Activated T-cell treated with anti-CD3 and anti-CD28 coated beads, Interleukin-2, amount 50 U/mL, for 4 hours (primary cell): ENCODE measurements at regions not wholly inside any gene's neighbourhood (a gene's known extent, or its start where the extent isn't known, plus 50 kb on each side); places are given as distances from the start of the nearest gene placed in this dataset.
"Not testable (repeated sequence)": the region's sequence is repeated elsewhere in the genome, so short reads cannot be mapped to it uniquely, and the experiment has no call there.

Experiments used
- ATAC-seq, 2 donors: fragments of 200-7000 bp; cut with Tn5 transposase; one replicate each; pipeline ENCODE4 v1.10.0; 2021
- DNase-seq: peaks from one replicate; pipeline ENCODE4 v3.0.0-alpha.2; 2020
- H3K27me3 Mint-ChIP-seq: one replicate; pipeline ENCODE4 v1.8.0; 2021; ENCODE audit warnings: low read depth, mixed read lengths
- H3K36me3 Mint-ChIP-seq: one replicate; pipeline ENCODE4 v1.8.0; 2022; ENCODE audit warnings: mixed read lengths; ENCODE audit not compliant: insufficient read depth
- H3K4me1 Mint-ChIP-seq: one replicate; pipeline ENCODE4 v1.8.0; 2021; ENCODE audit warnings: low read depth, mixed read lengths
- H3K4me3 Mint-ChIP-seq: one replicate; pipeline ENCODE4 v1.8.0; 2021; ENCODE audit warnings: mild to moderate bottlenecking, moderate library complexity, mixed read lengths
- H3K9me3 Mint-ChIP-seq: one replicate; pipeline ENCODE4 v1.8.0; 2021; ENCODE audit warnings: mixed read lengths

- Mint-ChIP-seq H3K9me3 (no peaks in the 10 kb centered on the region), H3K4me3 (no peak overlapping the region), H3K27me3 (no peaks in the 10 kb centered on the region), H3K36me3 (no peaks in the 10 kb centered on the region), H3K4me1 (no peaks in the 10 kb centered on the region)
- no peak for DNase-seq
- ATAC-seq = no peak
Measured at GRCh38 chr18:67790527-67790926, 274.0 kb upstream of the DSEL start.

GRCh38 chr18:67789165-67789545, 272.6 kb upstream of the DSEL start:
- Mint-ChIP-seq H3K4me3 (no peak overlapping the region), H3K4me1 (no peaks in the 10 kb centered on the region)
- DNase-seq = no peak

GRCh38 chr18:67788310-67789164, 272.0 kb upstream of the DSEL start:
- no peak overlapping the region for H3K4me3 Mint-ChIP-seq
- H3K27me3 Mint-ChIP-seq = no peaks in the 10 kb centered on the region

More at GRCh38 chr18:67789165-67789545, 272.6 kb upstream of the DSEL start:
- H3K27me3 Mint-ChIP-seq = no peaks in the 10 kb centered on the region
- no peak for ATAC-seq
- H3K36me3 Mint-ChIP-seq = no peaks in the 10 kb centered on the region
- H3K9me3 Mint-ChIP-seq = no peaks in the 10 kb centered on the region

DNA sequence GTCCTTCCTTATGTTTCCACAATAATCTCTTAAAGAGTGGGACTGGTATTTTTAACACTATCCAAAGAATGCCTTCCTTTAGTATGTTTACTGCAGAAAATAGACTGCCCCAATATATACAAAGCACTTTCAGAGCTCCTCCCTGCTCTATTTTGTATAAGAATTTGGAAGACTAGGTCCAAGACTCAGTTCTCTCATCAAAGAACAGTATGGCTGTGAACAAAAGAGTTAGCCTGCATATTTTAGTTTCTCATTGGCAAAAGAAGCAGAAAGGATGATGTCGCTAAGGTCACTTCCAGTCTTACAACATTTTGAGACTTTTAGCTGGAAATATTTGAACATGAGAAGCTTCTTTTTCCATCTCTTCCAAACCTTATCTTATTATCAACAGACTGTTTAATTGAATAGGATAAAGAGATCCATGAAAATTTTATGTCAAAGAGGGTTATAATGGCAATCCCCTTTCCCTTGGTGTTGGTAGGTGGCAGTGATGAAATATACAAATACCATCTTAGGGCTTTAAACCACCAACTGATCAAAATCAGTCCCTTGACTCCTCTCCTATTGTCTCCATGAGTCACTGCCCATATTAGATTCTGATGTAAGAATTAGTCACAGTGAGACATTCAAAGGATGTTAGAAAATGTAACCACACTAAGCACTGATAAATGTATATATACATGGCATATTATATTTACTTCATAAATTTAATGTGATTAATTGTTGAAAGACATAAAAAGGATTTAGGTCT, 266.9 kb upstream of the DSEL start:
- Mint-ChIP-seq H3K27me3 (no peaks in the 10 kb centered on the region), H3K4me1 (no peaks in the 10 kb centered on the region), H3K4me3 (no peak overlapping the region), H3K9me3 (no peaks in the 10 kb centered on the region), H3K36me3 (no peaks in the 10 kb centered on the region)
- peak; percentile 77 to 78 for ATAC-seq
- DNase-seq = no peak

More at GRCh38 chr18:67788310-67789164, 272.0 kb upstream of the DSEL start:
- no peaks in the 10 kb centered on the region for H3K4me1 Mint-ChIP-seq
- no peak for DNase-seq
- ATAC-seq = no peak
- no peaks in the 10 kb centered on the region for H3K9me3 Mint-ChIP-seq
- no peaks in the 10 kb centered on the region for H3K36me3 Mint-ChIP-seq

GRCh38 chr18:67778016-67778415, 261.5 kb upstream of the DSEL start:
- H3K9me3 Mint-ChIP-seq = no peaks in the 10 kb centered on the region
- H3K27me3 Mint-ChIP-seq = no peaks in the 10 kb centered on the region
- H3K4me1 Mint-ChIP-seq = no peaks in the 10 kb centered on the region
- no peak overlapping the region for H3K4me3 Mint-ChIP-seq
- DNase-seq (no peak), ATAC-seq (no peak)
- no peaks in the 10 kb centered on the region for H3K36me3 Mint-ChIP-seq

- no peaks in the 10 kb centered on the region for H3K4me1 Mint-ChIP-seq
Measured at GRCh38 chr18:67776929-67777328, 260.4 kb upstream of the DSEL start.

DNA sequence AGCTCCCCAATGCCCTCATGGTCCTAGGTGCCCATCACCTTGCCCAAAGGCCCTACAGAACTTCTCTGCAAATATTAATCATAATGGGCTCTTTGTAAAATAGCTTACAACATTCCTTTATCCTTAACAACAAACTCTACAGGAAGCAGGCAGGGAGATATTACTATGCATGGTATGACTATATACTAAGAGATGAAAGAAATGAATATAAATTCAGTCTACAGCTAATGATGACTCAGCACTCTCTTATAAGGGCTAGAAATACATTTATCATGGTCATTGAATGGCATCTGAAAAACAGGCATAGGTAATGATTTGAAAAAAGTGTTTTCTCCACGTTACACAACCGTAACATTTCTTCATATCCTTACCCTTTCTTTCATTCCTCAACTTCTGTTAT, 254.8 kb upstream of the DSEL start:
- DNase-seq = no peak
- no peaks in the 10 kb centered on the region for H3K9me3 Mint-ChIP-seq
- no peaks in the 10 kb centered on the region for H3K27me3 Mint-ChIP-seq
- H3K36me3 Mint-ChIP-seq = no peaks in the 10 kb centered on the region
- no peak for ATAC-seq
- no peaks in the 10 kb centered on the region for H3K4me1 Mint-ChIP-seq
- H3K4me3 Mint-ChIP-seq = no peak overlapping the region

More at GRCh38 chr18:67776929-67777328, 260.4 kb upstream of the DSEL start:
- Mint-ChIP-seq H3K36me3 (no peaks in the 10 kb centered on the region), H3K9me3 (no peaks in the 10 kb centered on the region), H3K27me3 (no peaks in the 10 kb centered on the region), H3K4me3 (no peak overlapping the region)
- ATAC-seq (no peak), DNase-seq (no peak)

DNA sequence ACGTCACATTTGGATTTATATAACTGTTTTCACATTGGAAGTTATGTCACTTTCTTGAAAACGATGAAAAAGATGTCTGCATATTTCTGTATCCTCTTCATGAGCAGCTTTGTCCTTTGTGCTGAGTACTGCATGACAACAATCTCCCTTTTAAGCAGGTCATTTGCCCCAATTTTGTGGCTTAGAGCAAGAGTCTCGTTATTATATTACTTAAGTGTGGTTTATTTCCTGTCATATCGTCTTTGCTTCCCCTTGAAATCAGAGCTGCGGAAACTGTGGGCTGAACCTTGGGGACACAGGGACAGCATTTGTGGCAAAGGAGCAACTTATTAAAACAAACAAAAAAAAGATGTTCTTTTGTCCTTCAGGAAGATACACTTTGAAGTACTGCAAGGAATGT, 254.0 kb upstream of the DSEL start:
- DNase-seq (no peak), ATAC-seq (no peak)
- no peaks in the 10 kb centered on the region for H3K9me3 Mint-ChIP-seq
- H3K4me3 Mint-ChIP-seq = no peak overlapping the region
- no peaks in the 10 kb centered on the region for H3K27me3 Mint-ChIP-seq
- no peaks in the 10 kb centered on the region for H3K4me1 Mint-ChIP-seq
- no peaks in the 10 kb centered on the region for H3K36me3 Mint-ChIP-seq

DNA sequence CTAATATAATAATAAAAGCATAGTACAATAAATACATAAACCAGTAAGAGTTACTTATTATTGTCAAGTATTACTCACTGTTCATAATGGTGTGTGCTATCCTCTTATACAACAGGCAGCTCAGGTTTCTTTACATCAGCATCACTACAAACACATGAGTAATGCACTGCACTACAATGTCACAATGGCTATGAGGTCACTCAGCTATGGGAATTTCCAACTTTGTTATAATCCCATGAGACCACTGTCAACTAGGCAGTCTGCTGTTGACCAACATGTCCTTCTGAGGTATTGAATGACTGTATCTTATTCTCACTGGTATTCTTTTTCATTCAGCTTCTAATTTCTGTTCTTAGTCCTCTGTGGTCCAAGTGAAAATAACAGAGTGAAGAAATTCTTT, 250.4 kb upstream of the DSEL start:
- H3K36me3 Mint-ChIP-seq = no peaks in the 10 kb centered on the region

GRCh38 chr18:67752211-67752610, 235.7 kb upstream of the DSEL start:
- not testable (repeated sequence) for DNase-seq, H3K36me3 Mint-ChIP-seq, H3K27me3 Mint-ChIP-seq, H3K9me3 Mint-ChIP-seq, H3K4me3 Mint-ChIP-seq, H3K4me1 Mint-ChIP-seq, ATAC-seq

More for the DNA sequence above, 250.4 kb upstream of the DSEL start:
- Mint-ChIP-seq H3K4me3 (no peak overlapping the region), H3K9me3 (no peaks in the 10 kb centered on the region), H3K4me1 (no peaks in the 10 kb centered on the region), H3K27me3 (no peaks in the 10 kb centered on the region)
- ATAC-seq (peak; percentile 23 to 43), DNase-seq (no peak)

- no peak for ATAC-seq
- H3K9me3 Mint-ChIP-seq = peaks cover 25% of the 10 kb centered on the region
- H3K4me3 Mint-ChIP-seq = no peak overlapping the region
- H3K27me3 Mint-ChIP-seq = no peaks in the 10 kb centered on the region
- no peaks in the 10 kb centered on the region for H3K36me3 Mint-ChIP-seq
- H3K4me1 Mint-ChIP-seq = no peaks in the 10 kb centered on the region
- no peak for DNase-seq
Measured at GRCh38 chr18:67742954-67743353, 226.4 kb upstream of the DSEL start.

GRCh38 chr18:67742525-67742924, 226.0 kb upstream of the DSEL start:
- ATAC-seq (no peak), DNase-seq (no peak)
- Mint-ChIP-seq H3K9me3 (peaks cover 23% of the 10 kb centered on the region), H3K4me1 (no peaks in the 10 kb centered on the region), H3K4me3 (no peak overlapping the region), H3K27me3 (no peaks in the 10 kb centered on the region), H3K36me3 (no peaks in the 10 kb centered on the region)

DNA sequence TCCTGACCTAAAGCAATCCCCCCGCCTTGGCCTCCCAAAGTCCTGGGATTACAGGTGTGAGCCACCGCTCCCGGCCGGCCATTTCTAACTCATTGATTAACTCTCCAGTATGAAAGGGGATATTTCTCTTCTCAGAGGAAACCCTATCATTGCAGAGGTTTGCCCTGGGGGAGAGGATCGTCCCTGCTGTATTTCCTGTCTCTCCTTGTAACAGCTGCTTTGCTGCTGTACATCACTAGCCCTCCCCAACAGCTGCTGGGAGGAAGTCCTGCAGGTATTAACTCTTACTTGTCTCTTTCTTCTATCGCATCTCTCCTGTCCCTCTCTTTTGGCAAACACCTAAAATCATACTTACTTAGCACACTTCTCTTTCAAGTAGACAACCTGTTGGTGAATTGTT, 219.0 kb upstream of the DSEL start:
- ATAC-seq = no peak
- DNase-seq = no peak
- no peak overlapping the region for H3K4me3 Mint-ChIP-seq
- H3K9me3 Mint-ChIP-seq = no peaks in the 10 kb centered on the region
- H3K36me3 Mint-ChIP-seq = no peaks in the 10 kb centered on the region
- no peaks in the 10 kb centered on the region for H3K4me1 Mint-ChIP-seq
- H3K27me3 Mint-ChIP-seq = no peaks in the 10 kb centered on the region

- H3K9me3 Mint-ChIP-seq = no peaks in the 10 kb centered on the region
- no peaks in the 10 kb centered on the region for H3K27me3 Mint-ChIP-seq
- no peaks in the 10 kb centered on the region for H3K36me3 Mint-ChIP-seq
- ATAC-seq (no peak), DNase-seq (no peak)
- no peaks in the 10 kb centered on the region for H3K4me1 Mint-ChIP-seq
- no peak overlapping the region for H3K4me3 Mint-ChIP-seq
Measured at GRCh38 chr18:67733088-67733487, 216.6 kb upstream of the DSEL start.

DNA sequence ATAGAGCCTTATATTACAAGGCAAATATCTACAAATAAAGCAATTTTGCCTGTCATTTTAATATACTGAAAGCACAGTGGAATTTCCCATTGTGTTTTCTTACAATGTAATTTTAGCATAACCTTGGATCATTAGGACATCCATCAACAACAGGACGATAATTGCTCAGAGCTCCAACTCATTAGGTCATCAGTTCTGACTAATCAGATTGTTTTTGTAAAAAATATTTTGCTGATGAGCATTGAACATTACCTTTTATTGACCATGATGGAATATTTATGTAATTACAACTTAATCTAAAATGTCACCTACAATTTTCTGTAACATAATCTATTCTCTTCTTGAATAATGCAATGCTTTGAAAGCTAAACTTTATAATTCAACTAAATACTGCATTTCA, 215.3 kb upstream of the DSEL start:
- Mint-ChIP-seq H3K27me3 (no peaks in the 10 kb centered on the region), H3K9me3 (no peaks in the 10 kb centered on the region), H3K4me3 (no peak overlapping the region), H3K36me3 (no peaks in the 10 kb centered on the region), H3K4me1 (no peaks in the 10 kb centered on the region)
- no peak for DNase-seq
- ATAC-seq = no peak
